Right ventricle myocardium inferior (tissue), 1 donor: ENCODE measurements at regions not wholly inside any gene's neighbourhood (a gene's known extent, or its start where the extent isn't known, plus 50 kb on each side); places are given as distances from the start of the nearest gene placed in this dataset.

Source experiments
- ATAC-seq: fragments of 200-7000 bp; cut with Tn5 transposase; one replicate; pipeline ENCODE4 v1.9.1; 2020; ENCODE audit warnings: mild to moderate bottlenecking, moderate library complexity
- DNase-seq: peaks from one replicate; pipeline ENCODE4 v3.0.0; 2021; ENCODE audit errors: missing footprints
- intact Hi-C: fragments of 100-400 bp; cut with DNase I; formaldehyde crosslinking; loops from one replicate; pipeline ENCODE4 v1.11.0; 2022
- donor health status: DM: no; HTN: yes; CAD: no; lungs with severe emphysema.

DNA sequence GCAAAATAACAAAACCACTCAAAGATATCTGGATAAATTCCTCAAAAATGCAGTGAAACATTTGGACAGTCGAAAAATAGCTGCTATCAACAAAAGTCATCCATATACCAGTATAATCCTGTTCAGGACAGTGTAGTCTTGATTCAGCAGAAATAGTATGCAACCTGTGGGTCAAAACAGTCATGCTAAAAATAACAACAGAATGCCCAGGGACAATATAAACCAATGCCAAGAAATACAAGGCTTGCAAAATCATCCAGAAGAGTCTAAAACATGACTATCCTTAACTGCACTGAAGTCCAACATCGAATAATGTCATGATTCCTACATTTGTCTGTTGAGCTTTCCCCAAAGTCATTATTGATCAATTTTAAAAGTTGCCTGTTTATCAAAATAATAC, 425.9 kb downstream of the FSCB start:
- DNase-seq: no peak
- intact Hi-C loops: no loop called here
- ATAC-seq: no peak

DNA sequence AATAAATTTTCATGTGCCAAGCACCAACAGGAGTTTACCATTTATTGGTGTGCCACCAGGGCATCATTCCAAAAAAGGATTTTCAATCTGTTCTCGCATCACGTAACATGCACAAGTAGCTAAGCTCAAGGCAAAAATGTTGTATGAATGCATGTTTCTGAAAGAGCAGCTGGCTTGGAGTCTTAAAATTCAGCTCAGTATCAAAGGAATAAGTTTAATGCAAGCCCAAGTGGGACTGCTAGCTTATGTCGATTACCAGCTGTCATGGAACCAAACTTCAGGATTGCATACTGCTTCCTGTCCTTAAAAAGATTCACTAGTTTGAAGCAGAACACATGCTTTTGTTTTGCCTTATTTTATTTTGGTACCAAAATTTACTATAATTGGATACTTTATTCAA, 437.0 kb downstream of the FSCB start:
- no peak for DNase-seq
- no peak for ATAC-seq
- intact Hi-C loops: no loop called here

DNA sequence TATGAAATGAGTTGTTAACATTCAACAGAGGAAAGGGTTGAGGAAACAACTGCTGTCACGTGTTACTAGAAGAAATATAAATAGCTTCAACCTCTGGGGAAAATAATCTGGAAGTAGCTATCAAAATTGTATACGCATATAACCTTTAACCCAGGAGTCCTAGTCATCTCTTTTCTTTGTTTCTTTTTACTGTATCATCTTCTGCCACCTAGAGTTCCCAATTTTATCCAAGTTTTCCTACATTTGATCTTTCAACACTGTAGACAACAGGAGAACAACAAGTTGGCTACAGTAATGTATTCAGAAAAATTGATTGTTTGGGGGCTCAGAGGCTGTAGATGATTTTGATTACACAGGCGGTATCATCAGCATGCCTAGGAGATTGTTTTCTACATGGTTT, 453.7 kb downstream of the FSCB start:
- intact Hi-C loops: no loop called here
- ATAC-seq (no peak), DNase-seq (no peak)

DNA sequence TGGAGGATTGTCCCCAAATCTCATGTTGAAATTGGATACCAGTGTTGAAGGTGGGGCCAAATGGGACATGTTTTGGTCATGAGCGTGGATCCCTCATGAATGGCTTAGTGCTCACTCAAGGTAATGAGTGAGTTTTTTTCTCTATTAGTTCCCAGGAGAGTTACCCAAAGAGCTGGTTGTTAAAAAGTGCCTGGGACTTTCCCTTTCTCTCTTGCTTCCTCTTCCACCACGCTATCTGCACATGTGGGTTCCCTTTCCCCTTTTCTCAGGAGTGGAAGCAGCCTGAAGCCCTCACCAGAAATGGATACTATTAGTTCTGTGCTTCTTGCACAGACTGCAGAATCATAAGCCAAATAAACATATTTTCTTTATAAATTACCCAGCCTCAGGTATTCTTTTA, 465.4 kb downstream of the FSCB start:
- intact Hi-C loops: no loop called here

DNA sequence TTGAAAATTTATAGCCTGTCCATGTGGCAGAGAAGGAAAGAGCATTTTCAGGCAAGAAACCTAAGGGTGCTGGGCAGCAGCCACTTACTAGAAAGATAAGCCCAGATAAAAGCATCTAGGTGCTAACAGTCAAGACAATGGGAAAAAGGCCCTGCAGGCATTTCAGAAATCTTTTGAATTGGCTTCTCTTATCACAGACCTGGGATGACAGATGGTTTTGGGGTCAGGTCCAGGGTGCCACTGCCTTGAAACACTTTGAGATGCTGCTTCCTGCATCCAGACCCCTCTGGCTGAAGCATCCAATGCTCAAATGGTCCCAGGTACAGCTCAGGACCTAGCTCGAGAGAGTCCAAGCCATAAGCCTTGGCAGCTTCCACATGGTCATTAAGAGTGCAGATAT, 466.5 kb downstream of the FSCB start:
- intact Hi-C loops: no loop called here
- ATAC-seq (no peak), DNase-seq (no peak)

More for the DNA sequence above, 465.4 kb downstream of the FSCB start:
- ATAC-seq: no peak
- no peak for DNase-seq

DNA sequence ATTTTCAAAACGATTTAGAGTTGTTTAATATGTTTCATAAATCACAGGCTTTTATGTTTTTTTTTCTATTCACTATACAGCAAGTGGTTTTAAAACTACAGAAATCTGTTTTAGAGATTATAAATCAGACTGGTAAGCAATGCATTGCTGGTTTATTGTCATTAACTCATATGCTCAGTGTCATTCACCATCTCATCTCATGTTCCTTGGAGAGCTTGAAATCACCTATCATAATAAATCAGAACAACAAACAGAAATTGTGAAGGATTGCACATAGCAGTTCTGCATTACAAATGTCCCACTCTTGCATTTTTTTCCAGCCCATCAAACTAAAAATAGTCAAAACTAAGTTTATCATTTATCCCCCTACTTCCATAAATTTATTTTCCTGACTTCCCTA, 470.8 kb downstream of the FSCB start:
- DNase-seq (no peak), ATAC-seq (no peak)
- intact Hi-C loops: no loop called here

DNA sequence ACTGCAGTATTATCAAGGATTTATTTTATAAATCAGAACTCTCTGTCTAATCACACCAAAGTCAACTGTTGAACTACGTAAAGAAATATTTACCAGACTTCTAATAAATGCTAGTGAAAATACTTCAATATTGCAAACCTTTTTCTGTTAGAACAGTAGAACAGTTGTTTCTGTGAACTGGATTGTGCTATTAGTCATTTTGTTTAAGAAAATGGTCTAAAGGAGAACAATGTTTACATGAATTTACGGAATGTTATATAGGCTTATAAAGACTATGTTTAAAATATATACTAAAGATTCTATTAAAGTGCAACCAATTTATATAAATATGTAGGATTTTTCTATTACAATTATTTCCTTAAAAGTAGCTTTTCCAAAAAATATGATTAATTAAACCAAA, 471.4 kb downstream of the FSCB start:
- intact Hi-C loops: no loop called here
- DNase-seq (no peak), ATAC-seq (no peak)

DNA sequence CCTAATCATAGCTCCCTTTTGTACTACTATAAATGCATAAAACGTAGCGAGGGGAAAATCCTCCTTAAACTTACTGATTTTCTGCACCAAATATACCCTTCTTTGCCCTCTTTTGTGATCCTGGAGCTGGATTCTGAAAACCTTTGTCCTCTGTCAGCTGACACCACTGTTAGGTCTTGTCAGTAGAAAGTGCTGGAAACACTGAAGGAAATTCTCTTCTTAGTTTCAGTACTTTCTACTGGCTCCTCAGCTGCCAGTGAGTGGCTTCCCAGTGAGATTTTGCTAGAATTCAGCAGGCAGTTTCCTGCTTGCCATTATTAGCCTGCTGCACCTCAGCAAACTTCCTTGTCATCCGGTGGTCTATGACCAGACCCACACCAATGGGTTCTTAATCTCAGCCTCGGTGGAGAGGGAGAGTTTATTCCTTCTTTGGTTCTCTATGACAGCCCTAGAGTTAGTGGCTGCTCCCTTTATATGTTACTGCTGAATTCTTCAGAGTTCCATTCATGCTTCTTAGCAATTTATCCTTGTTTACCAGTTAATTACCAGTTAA, 476.2 kb downstream of the FSCB start:
- no peak for ATAC-seq
- DNase-seq: no peak
- intact Hi-C loops: no loop called here

DNA sequence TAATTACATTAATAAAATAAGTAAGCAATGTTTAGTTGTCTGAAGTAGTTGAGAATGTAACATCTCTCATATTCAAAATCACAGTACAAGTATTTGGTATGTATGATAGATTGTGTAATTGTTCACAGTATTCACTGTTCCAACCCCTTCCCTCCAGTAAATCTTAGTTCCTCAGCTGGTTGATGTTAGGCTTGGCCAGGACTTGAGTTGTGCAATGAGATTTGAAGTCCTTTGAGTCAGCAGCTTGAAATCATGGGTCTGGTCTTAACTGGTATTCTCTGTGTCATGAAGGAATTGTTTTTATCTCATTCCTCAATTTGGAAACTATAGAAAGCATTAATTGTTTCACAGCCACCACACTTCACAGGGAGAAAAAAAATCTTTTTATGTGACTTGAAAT, 477.1 kb downstream of the FSCB start:
- no peak for DNase-seq
- ATAC-seq: peak; percentile 90
- intact Hi-C loops: no loop called here

DNA sequence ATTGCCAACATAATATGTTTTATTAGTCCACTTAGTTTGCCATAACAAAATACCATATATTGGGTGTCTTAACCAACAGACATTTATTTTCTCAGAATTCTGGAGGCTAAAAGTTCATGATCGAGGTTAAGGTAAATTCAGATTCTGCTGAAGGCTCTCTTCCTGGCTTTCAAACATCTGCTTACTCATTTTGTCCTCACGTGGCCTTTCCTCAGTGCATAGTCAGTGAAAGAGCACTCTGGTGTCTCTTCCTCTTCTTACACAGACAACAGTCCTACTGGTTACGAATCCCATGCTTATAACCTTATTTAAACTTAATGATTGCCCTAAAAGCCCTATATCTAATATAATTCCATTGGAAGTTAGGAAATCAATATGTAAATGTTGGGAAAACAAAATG, 479.7 kb downstream of the FSCB start:
- intact Hi-C loops: no loop called here
- DNase-seq (no peak), ATAC-seq (no peak)

DNA sequence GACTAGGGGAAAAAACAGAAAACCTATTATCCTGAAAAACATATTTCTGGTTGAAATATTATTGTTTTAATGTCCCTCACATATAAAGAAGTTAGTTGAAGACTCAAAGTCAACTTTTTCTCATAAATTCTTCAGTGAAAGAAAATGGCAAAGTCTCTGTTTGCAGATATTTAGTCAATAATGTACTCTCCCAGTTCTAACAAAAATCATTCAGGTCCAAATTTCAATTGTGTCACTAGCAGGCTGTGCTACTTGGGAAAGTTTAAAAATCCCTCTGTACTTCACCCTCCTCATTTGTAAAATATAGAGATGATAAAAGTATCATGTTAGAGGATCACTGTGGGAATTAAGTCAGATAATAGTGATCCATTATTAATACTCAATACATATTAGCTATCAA, 496.5 kb downstream of the FSCB start:
- no peak for DNase-seq
- no peak for ATAC-seq
- intact Hi-C loops: no loop called here

DNA sequence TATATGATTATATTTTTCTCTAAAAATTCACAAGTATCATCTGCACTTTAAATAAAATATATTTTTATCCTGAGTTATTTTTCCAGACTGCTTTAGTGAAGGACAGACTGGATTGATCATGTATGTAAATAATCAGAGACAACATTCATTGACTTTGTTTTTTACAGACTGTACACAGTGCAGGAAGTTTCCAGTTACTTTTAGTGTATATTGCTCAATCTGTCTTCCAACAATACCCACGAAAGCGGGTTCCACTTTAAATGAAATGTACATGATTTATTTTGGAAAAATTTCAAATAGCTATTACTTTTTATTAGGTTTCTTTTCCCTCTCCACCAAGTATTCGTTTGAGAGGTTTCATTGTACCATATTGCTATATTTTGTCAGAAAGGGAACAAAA, 497.0 kb downstream of the FSCB start:
- ATAC-seq (no peak), DNase-seq (no peak)
- intact Hi-C loops: no loop called here

DNA sequence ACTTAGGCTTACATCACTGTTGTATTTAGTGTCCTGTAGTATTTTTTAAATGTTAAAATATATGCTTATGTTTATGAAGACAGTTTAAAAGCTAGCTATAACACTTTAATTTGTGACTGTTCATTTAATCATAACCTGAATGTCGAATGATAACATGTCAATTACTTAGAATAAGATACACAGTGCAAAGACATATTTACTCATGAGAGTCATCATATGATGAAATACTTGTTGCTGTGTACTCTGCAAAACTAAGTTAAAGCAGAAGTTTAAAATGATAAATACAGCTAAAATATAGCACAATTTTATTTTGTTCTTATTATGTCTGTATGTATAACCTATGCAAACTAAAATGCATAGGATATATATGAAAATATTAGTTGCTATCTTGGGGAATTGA, 497.4 kb downstream of the FSCB start:
- intact Hi-C loops: no loop called here
- ATAC-seq (no peak), DNase-seq (no peak)

DNA sequence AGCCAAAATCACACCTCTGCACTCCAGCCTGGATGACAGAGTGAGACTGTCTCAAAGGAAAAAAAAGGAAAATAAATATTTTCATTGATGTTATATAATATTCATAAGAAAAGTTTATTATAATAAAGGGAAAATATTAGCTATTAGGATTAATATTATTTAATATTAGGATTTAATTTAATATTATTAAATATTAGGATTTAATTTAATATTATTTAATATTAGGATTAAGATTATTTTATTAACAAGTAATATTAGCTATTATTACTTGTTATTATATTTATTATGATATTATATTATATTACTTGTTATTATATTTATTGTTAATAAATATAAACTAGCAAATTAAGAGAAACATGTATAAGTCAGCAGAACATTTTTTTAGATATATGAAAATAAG, 518.1 kb downstream of the FSCB start:
- intact Hi-C loops: no loop called here
- no peak for DNase-seq
- no peak for ATAC-seq

DNA sequence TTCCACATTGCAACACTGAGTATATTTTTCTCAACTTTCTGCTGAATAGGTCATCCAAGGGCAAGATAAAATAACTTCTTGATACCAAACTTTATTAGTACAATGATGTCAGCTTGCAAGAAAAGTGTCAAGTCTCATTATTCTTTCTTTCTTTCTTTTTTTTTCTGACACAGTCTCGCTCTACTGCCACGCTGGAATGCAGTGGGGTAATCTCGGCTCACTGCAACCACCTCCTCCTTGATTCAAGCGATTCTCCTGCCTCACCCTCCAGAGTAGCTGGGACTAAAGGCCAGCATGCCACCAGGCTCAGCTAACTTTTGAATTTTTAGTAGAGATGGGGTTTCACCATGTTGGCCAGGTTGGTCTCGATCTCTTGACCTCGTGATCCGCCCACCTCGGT, 523.4 kb downstream of the FSCB start:
- DNase-seq: no peak
- intact Hi-C loops: no loop called here
- no peak for ATAC-seq

DNA sequence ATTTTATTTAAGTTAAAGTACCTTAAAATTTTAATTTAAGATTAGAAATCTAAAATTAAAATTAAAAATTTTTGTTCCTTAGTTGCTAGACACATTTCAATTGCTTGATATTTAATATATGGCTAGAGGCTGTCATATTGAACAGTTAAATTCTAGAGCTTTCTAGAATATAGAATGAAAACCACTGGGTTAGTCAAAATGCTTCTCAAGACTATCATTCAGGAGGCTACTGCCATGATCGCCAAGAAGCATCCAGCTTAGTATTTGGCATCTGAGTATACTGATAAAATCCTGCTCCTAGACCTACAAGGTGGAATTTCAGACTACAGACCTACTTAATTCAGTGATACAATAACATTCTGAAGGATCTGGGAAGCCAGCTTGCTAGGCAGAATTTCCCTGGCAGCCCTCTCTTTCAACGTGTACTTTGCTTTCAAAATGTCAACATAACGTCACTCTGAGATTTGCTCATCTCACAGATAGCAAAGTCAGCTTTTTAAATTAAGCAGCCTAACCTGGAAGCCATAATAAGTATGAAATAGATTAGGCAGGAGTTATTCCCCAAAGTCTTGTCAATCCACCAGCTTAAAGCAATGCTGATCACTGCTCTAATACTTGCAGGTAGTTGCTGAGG, 525.8 kb downstream of the FSCB start:
- no peak for DNase-seq
- intact Hi-C loops: no loop called here
- ATAC-seq: no peak

DNA sequence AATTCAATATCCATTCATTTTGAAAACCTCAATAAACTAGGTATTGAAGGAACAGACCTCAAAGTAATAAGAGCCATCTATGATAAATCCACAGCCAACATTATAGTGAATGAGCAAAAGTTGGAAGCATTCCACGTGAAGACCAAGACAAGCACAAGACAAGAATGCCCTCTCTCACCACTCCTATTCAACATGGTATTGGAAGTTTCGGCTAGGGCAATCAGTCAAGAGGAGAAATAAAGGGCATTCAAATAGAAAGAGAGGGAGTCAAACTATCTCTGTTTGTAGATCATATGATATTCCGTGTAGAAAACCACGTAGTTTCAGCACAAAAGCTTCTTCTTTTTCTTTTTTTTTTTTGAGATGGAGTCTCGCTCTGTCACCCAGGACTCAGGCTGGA, 550.3 kb downstream of the FSCB start:
- ATAC-seq (no peak), DNase-seq (no peak)
- intact Hi-C loops: no loop called here

DNA sequence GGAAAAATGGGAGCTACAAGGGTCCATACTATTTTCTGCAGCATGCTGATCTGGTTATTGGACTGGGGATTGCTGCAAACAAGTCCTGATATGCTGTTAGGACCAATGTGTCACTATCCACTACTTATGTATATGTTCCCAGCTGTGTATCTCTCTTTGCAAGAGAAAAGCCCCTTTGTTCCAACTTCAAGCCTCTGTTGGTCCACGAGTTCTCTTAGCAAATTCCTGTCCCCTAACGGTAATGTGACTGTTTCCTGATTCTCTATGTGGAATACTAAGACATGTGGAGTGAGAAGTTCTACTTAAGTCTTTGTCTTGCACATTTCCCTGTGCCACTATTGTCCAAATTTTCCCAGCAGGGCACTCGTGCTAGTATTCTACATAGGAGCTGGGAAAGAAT, 557.7 kb downstream of the FSCB start:
- no peak for DNase-seq
- ATAC-seq: no peak
- intact Hi-C loops: no loop called here

DNA sequence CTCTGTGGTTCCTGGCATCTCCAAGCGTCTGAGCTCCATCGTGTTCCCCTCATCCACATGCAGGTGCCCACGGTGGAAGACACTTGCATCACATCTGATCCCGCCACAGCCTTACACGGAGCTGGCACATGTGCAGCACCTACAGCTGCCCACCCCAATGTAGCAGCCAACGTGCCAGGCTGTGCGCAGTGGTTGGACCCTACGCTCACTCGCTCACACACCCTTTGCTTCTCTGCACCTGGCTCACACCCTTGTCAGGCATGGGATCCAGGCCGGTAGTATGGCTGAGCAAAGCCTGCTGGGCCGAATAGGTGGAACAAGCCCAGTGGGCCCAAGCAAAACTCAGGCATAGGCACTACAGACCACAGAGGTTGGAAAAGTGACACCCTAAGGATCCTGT, 567.2 kb downstream of the FSCB start:
- no peak for ATAC-seq
- no peak for DNase-seq
- intact Hi-C loops: no loop called here

DNA sequence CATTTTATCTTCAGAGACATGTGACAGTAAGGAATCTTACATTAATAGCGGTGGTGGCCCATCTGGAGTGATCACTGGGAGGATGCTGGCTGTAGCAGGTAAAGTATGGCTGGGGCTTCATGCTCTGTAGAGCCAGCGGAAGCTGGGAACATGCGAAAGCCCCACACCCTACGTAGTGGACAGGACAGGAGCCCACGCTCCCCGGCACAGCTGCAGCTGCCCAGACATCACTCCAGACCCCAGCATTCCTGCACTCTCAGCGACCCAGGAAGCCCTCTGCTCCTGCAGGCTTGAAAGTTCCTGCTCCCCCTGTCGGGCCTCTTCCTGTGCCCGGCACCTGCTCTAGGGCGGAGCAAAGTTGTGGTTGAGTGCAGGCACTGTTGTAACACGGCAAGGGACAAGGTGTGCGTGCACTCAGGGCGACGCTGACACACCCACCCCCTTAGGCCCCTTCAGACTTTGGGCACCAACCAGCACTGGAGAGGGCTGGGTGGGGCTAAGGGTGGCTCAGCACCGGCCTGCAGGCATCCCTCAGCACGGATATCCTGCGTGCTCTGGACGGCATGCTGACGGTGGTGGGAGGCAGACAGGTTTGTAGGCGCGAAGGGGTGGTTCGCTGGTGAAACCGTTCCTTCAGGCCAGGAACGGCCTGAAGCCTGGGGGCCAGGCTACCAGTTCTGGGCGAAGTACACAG, 568.3 kb downstream of the FSCB start:
- intact Hi-C loops: no loop called here
- ATAC-seq (no peak), DNase-seq (no peak)

DNA sequence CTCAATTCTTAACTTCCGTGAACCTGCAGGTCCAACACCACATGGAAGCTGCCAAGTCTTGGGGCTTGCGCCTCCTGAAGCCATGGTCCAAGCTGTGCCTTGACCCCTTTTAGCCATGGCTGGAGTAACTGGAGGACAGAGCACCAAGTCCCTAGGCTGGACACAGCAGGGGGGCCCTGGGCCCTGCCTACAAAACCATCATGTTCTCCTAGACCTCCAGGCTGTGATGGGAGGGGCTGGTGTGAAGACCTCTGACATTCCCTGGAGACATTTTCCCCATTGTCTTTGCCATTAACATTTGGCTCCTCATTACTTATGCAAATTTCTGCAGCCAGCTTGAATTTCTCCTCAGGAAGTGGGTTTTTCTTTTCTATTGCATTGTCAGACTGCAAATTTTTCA, 570.1 kb downstream of the FSCB start:
- intact Hi-C loops: no loop called here
- DNase-seq (no peak), ATAC-seq (no peak)
